Body of pancreas (tissue), 4 donors: ENCODE measurements at regions not wholly inside any gene's neighbourhood (a gene's known extent, or its start where the extent isn't known, plus 50 kb on each side); places are given as distances from the start of the nearest gene placed in this dataset.

Experiments
- ATAC-seq: fragments of 150-250 bp; one replicate; pipeline ENCODE4 v1.9.1; 2016
- DNase-seq, 4 donors: peaks; one replicate each; pipeline ENCODE4 v3.0.0-alpha.2; 2019
- H3K27ac ChIP-seq, 4 donors: fragments of 200-600 bp; sonication (generic); 1 replicate in 3 of 4; 2 replicates in 1 of 4; pipeline versions ENCODE4 v1.5.1 to v1.6.1; 2016 to 2019; ENCODE audit warnings: mild to moderate bottlenecking in 1 of 4, mixed read lengths in 1 of 4, moderate library complexity in 1 of 4
- H3K27me3 ChIP-seq, 2 donors: fragments of 200-600 bp; sonication (generic); one replicate each; pipeline ENCODE4 v1.6.0; 2016; ENCODE audit warnings: mild to moderate bottlenecking in 1 of 2
- H3K36me3 ChIP-seq, 2 donors: fragments of 200-600 bp; sonication (generic); replicated peaks in 1 of 2; 2 replicates each; pipeline ENCODE4 v1.5.1; 2016; ENCODE audit warnings: low read depth in 2 of 2; ENCODE audit not compliant: insufficient read depth in 1 of 2
- H3K4me1 ChIP-seq: fragments of 200-600 bp; sonication (generic); one replicate; pipeline ENCODE4 v1.6.0; 2016
- H3K4me3 ChIP-seq, 2 donors: fragments of 200-600 bp; sonication (generic); 1 replicate in 1 of 2; 2 replicates in 1 of 2; pipeline ENCODE4 v1.5.1; 2016 to 2019
- H3K9me3 ChIP-seq, 3 donors: fragments of 200-600 bp; sonication (generic); 1 replicate in 2 of 3; 2 replicates in 1 of 3; pipeline ENCODE4 v1.5.1; 2016
- CTCF ChIP-seq, 7 experiments: fragments of 450-650 bp in 4 of 7; fragments of 200-600 bp in 3 of 7; sonication (generic) in 3 of 7; IDR thresholded peaks; one replicate each; pipeline ENCODE4 v1.5.1; 2016 to 2019; ENCODE audit warnings: antibody characterized with exemption in 7 of 7
- POLR2A ChIP-seq, 3 donors: fragments of 450-650 bp; IDR thresholded peaks; one replicate each; pipeline ENCODE4 v1.6.1; 2016; ENCODE audit warnings: antibody characterized with exemption in 3 of 3, mild to moderate bottlenecking in 2 of 3
- WGBS, 2 donors: methylation state at CpG; one replicate each; pipeline ENCODE4 v1.1.5; 2017; 5-methylcytosine and 5-hydroxymethylcytosine counted together
- intact Hi-C: fragments of 100-400 bp; cut with DNase I; formaldehyde crosslinking; loops from one replicate; pipeline ENCODE4 v1.15.1; 2023

GRCh38 chr6:80939480-80939879 lies 813.0 kb downstream of the TENT5A start:
- ATAC-seq (no peak), DNase-seq (no peak)
- no peaks in the 10 kb centered on the region for H3K36me3 ChIP-seq
- intact Hi-C loops, result no loop called here
- no peak for TF ChIP-seq CTCF (IDR thresholded peaks at IDR 0.05)
- no peak for TF ChIP-seq POLR2A (IDR thresholded peaks at IDR 0.05)
- no peaks in the 10 kb centered on the region for H3K4me1 ChIP-seq
- no peaks in the 10 kb centered on the region for H3K27me3 ChIP-seq
- no peak overlapping the region for H3K27ac ChIP-seq
- peaks cover 0 to 5% (median 0%) of the 10 kb centered on the region in 3 donors for H3K9me3 ChIP-seq
- H3K4me3 ChIP-seq, result no peak overlapping the region
- 43 to 60% methylated on average over 4 of the region's 4 CpGs for WGBS, 2 donors

- Histone ChIP-seq H3K27ac (no peak overlapping the region), H3K27me3 (no peaks in the 10 kb centered on the region), H3K9me3 (peaks cover 0 to 5% (median 0%) of the 10 kb centered on the region in 3 donors), H3K4me1 (no peaks in the 10 kb centered on the region), H3K4me3 (no peak overlapping the region), H3K36me3 (no peaks in the 10 kb centered on the region)
- TF ChIP-seq POLR2A (IDR thresholded peaks at IDR 0.05) (no peak), CTCF (IDR thresholded peaks at IDR 0.05) (no peak)
- intact Hi-C loops, result no loop called here
- DNase-seq (no peak), ATAC-seq (no peak)
- WGBS, 2 donors, result 28 to 38% methylated on average over 1 of the region's 1 CpG
Observed at GRCh38 chr6:80938131-80938530, 814.4 kb downstream of the TENT5A start.

- Histone ChIP-seq H3K36me3 (no peaks in the 10 kb centered on the region), H3K27me3 (no peaks in the 10 kb centered on the region), H3K9me3 (peaks cover 0 to 5% (median 0%) of the 10 kb centered on the region in 3 donors), H3K4me3 (no peak overlapping the region), H3K27ac (no peak overlapping the region), H3K4me1 (no peaks in the 10 kb centered on the region)
- no peak for DNase-seq
- no peak for ATAC-seq
- intact Hi-C loops, result no loop called here
- TF ChIP-seq POLR2A (IDR thresholded peaks at IDR 0.05) (no peak), CTCF (IDR thresholded peaks at IDR 0.05) (no peak)
Observed at GRCh38 chr6:80932359-80932758, 820.1 kb downstream of the TENT5A start.

GRCh38 chr6:80930376-80930775 lies 822.1 kb downstream of the TENT5A start:
- ATAC-seq, result no peak
- TF ChIP-seq CTCF (IDR thresholded peaks at IDR 0.05) (no peak), POLR2A (IDR thresholded peaks at IDR 0.05) (no peak)
- Histone ChIP-seq H3K4me3 (no peak overlapping the region), H3K4me1 (no peaks in the 10 kb centered on the region), H3K9me3 (no peaks in the 10 kb centered on the region), H3K27ac (no peak overlapping the region), H3K27me3 (no peaks in the 10 kb centered on the region), H3K36me3 (no peaks in the 10 kb centered on the region)
- intact Hi-C loops, result no loop called here
- no peak for DNase-seq

GRCh38 chr6:80923816-80924215 lies 817.3 kb downstream of the BCKDHB start:
- no peaks in the 10 kb centered on the region for H3K27me3 ChIP-seq
- no peak for TF ChIP-seq CTCF (IDR thresholded peaks at IDR 0.05)
- TF ChIP-seq POLR2A (IDR thresholded peaks at IDR 0.05), result no peak
- no peaks in the 10 kb centered on the region for H3K36me3 ChIP-seq
- no peak for DNase-seq
- 66 to 69% methylated on average over 2 of the region's 2 CpGs for WGBS, 2 donors
- H3K9me3 ChIP-seq, result no peaks in the 10 kb centered on the region
- no peak overlapping the region for H3K4me3 ChIP-seq
- no peak for ATAC-seq
- intact Hi-C loops, result no loop called here
- no peak overlapping the region for H3K27ac ChIP-seq
- no peaks in the 10 kb centered on the region for H3K4me1 ChIP-seq
